Gastroesophageal sphincter (tissue), 4 donors: ENCODE measurements at regions not wholly inside any gene's neighbourhood (a gene's known extent, or its start where the extent isn't known, plus 50 kb on each side); places are given as distances from the start of the nearest gene placed in this dataset.

Source experiments
- ATAC-seq: fragments of 150-250 bp; one replicate; pipeline ENCODE4 v1.9.1; 2016; ENCODE audit warnings: mild to moderate bottlenecking, moderate library complexity
- H3K27ac ChIP-seq, 4 donors: fragments of 200-600 bp; sonication (generic) in 3 of 4; 1 replicate in 3 of 4; 2 replicates in 1 of 4; pipeline ENCODE4 v1.5.1; 2016 to 2019
- H3K27me3 ChIP-seq: fragments of 200-600 bp; sonication (generic); one replicate; pipeline ENCODE4 v1.5.1; 2019
- H3K36me3 ChIP-seq, 2 donors: fragments of 200-600 bp; sonication (generic); one replicate each; pipeline ENCODE4 v1.5.1; 2019; ENCODE audit warnings: control low read depth in 1 of 2
- H3K4me1 ChIP-seq, 3 donors: fragments of 200-600 bp; sonication (generic); 1 replicate in 2 of 3; 2 replicates in 1 of 3; pipeline ENCODE4 v1.5.1; 2016 to 2019; ENCODE audit warnings: control low read depth in 2 of 3
- H3K4me3 ChIP-seq, 2 donors: fragments of 200-600 bp; sonication (generic); one replicate each; pipeline ENCODE4 v1.5.1; 2019; ENCODE audit warnings: mild to moderate bottlenecking in 1 of 2, moderate library complexity in 1 of 2
- H3K9me3 ChIP-seq, 3 donors: fragments of 200-600 bp; sonication (generic); one replicate each; pipeline ENCODE4 v1.5.1; 2017 to 2019; ENCODE audit warnings: control low read depth in 2 of 3
- CTCF ChIP-seq, 4 experiments: fragments of 200-600 bp in 2 of 4; fragments of 450-650 bp in 2 of 4; sonication (generic) in 1 of 4; IDR thresholded peaks; one replicate each; pipeline ENCODE4 v1.5.1; 2017 to 2019; ENCODE audit warnings: antibody characterized with exemption in 4 of 4, mild to moderate bottlenecking in 2 of 4, moderate library complexity in 2 of 4
- EP300 ChIP-seq: sonication (generic); formaldehyde crosslinking; IDR thresholded peaks from one replicate; pipeline ENCODE4 v1.6.1; 2017; ENCODE audit warnings: antibody characterized with exemption, mild to moderate bottlenecking
- POLR2A ChIP-seq, 2 donors: fragments of 450-650 bp; IDR thresholded peaks; one replicate each; pipeline ENCODE4 v1.6.1; 2017; ENCODE audit warnings: antibody characterized with exemption in 2 of 2, mild to moderate bottlenecking in 2 of 2, moderate library complexity in 1 of 2
- POLR2AphosphoS5 ChIP-seq: sonication (generic); formaldehyde crosslinking; IDR thresholded peaks from one replicate; pipeline ENCODE4 v1.6.1; 2017; ENCODE audit warnings: antibody characterized with exemption
- WGBS, 2 donors: methylation state at CpG; one replicate each; pipeline ENCODE4 v1.1.5; 2018; ENCODE audit warnings: low coverage in 1 of 2; 5-methylcytosine and 5-hydroxymethylcytosine counted together

GRCh38 chr2:162925595-162925994 is 87.0 kb upstream of the KCNH7 start:
- no peak overlapping the region for H3K4me3 ChIP-seq

GRCh38 chr2:162919111-162919510 is 80.5 kb upstream of the KCNH7 start:
- Histone ChIP-seq H3K4me3 (no peak overlapping the region), H3K27ac (no peak overlapping the region), H3K4me1 (no peaks in the 10 kb centered on the region), H3K36me3 (no peaks in the 10 kb centered on the region), H3K27me3 (no peaks in the 10 kb centered on the region), H3K9me3 (no peaks in the 10 kb centered on the region)
- WGBS, 2 donors, result 67 to 86% methylated on average over 1 of the region's 1 CpG
- no peak for ATAC-seq
- TF ChIP-seq POLR2AphosphoS5, result no peak
- TF ChIP-seq EP300, result no peak
- TF ChIP-seq POLR2A (IDR thresholded peaks at IDR 0.05), result no peak
- no peak for TF ChIP-seq CTCF (IDR thresholded peaks at IDR 0.05)

More at GRCh38 chr2:162925595-162925994, 87.0 kb upstream of the KCNH7 start:
- Histone ChIP-seq H3K27me3 (no peaks in the 10 kb centered on the region), H3K4me1 (no peaks in the 10 kb centered on the region), H3K9me3 (no peaks in the 10 kb centered on the region), H3K27ac (no peak overlapping the region), H3K36me3 (no peaks in the 10 kb centered on the region)
- no peak for ATAC-seq
- TF ChIP-seq CTCF (IDR thresholded peaks at IDR 0.05), result no peak
- TF ChIP-seq POLR2AphosphoS5, result no peak
- TF ChIP-seq EP300, result no peak
- TF ChIP-seq POLR2A (IDR thresholded peaks at IDR 0.05), result no peak

GRCh38 chr2:162917626-162918025 is 79.1 kb upstream of the KCNH7 start:
- Histone ChIP-seq H3K4me3 (no peak overlapping the region), H3K27ac (no peak overlapping the region), H3K36me3 (no peaks in the 10 kb centered on the region), H3K27me3 (no peaks in the 10 kb centered on the region), H3K4me1 (no peaks in the 10 kb centered on the region), H3K9me3 (no peaks in the 10 kb centered on the region)
- ATAC-seq, result no peak
- 91% methylated on average over 2 of the region's 3 CpGs; no CpG with 5 or more reads in 1 of the 2 donors for WGBS, 2 donors
- TF ChIP-seq POLR2AphosphoS5 (no peak), CTCF (IDR thresholded peaks at IDR 0.05) (no peak), POLR2A (IDR thresholded peaks at IDR 0.05) (no peak), EP300 (no peak)

- no peaks in the 10 kb centered on the region for H3K4me1 ChIP-seq
- ATAC-seq, result no peak
- TF ChIP-seq CTCF (IDR thresholded peaks at IDR 0.05) (no peak), POLR2A (IDR thresholded peaks at IDR 0.05) (no peak)
- H3K4me3 ChIP-seq, result no peak overlapping the region
- no peaks in the 10 kb centered on the region for H3K36me3 ChIP-seq
- H3K27ac ChIP-seq, result no peak overlapping the region
- no peaks in the 10 kb centered on the region for H3K9me3 ChIP-seq
- H3K27me3 ChIP-seq, result no peaks in the 10 kb centered on the region
- 78 to 92% methylated on average over 2 to 5 of the region's 17 CpGs for WGBS, 2 donors
Observed at GRCh38 chr2:162916286-162916801, 77.8 kb upstream of the KCNH7 start.

- Histone ChIP-seq H3K27ac (no peak overlapping the region), H3K36me3 (no peaks in the 10 kb centered on the region), H3K4me3 (no peak overlapping the region), H3K9me3 (no peaks in the 10 kb centered on the region), H3K27me3 (no peaks in the 10 kb centered on the region), H3K4me1 (no peaks in the 10 kb centered on the region)
- no peak for ATAC-seq
- TF ChIP-seq CTCF (IDR thresholded peaks at IDR 0.05), result no peak
- no peak for TF ChIP-seq POLR2A (IDR thresholded peaks at IDR 0.05)
- no peak for TF ChIP-seq EP300
- no peak for TF ChIP-seq POLR2AphosphoS5
- 100% methylated on average over 5 of the region's 8 CpGs; no CpG with 5 or more reads in 1 of the 2 donors for WGBS, 2 donors
Observed at GRCh38 chr2:162915858-162916257, 77.3 kb upstream of the KCNH7 start.
